Middle frontal gyrus (tissue), 1 donor: ENCODE measurements at regions not wholly inside any gene's neighbourhood (a gene's known extent, or its start where the extent isn't known, plus 50 kb on each side); places are given as distances from the start of the nearest gene placed in this dataset.

Source experiments
- DNase-seq: peaks from one replicate; pipeline ENCODE4 v3.0.0-alpha.2; 2015; ENCODE audit warnings: low spot score; ENCODE audit errors: extremely low spot score

- DNase-seq: no peak
These were observed 120.7 kb upstream of the C14orf180 start for GRCh38 chr14:104458845-104459244.

DNA sequence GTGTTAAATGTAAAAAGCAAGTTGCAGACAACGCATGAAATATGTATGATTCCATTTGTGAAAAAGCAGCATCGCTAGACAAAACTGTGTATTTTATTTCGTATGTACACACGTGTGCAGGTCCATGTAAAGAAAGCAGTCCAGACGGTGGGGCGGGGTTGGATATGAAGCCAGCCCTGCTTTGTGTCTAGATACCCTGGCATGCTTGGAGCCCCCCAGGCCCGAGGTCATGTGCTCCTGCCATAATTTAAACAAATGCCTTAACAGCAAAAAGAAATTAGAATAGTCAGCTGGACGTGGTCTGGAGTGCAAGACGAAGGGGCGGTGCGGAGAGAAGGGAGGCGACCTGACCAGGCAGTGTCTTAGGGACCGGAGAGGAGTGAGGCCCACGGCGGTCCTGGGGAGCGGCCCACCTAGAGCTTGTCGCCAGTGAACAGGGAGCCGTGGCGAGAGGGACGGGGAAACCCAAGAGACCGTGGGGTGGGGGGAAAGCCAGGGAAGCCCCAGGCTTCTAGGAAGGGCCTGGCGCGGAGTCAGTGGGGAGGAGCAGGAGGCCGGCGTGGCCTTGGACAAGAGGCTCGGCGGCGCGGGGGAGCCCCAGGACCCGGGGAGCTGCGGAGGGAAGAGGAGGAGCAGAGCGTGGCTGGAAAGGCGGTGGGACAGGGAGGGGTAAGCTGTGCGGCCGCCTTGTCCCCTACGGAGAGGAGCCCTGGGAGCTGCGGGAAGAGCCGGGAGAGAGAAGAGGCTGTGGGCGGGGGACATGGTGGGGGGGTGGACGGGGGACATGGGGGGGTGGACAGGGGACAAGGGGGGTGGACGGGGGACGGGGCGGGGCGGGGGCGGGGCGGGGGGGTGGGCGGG is 118.5 kb upstream of the C14orf180 start:
- DNase-seq: no peak

- no peak for DNase-seq
These were observed 117.7 kb upstream of the C14orf180 start for GRCh38 chr14:104461676-104462449.

DNA sequence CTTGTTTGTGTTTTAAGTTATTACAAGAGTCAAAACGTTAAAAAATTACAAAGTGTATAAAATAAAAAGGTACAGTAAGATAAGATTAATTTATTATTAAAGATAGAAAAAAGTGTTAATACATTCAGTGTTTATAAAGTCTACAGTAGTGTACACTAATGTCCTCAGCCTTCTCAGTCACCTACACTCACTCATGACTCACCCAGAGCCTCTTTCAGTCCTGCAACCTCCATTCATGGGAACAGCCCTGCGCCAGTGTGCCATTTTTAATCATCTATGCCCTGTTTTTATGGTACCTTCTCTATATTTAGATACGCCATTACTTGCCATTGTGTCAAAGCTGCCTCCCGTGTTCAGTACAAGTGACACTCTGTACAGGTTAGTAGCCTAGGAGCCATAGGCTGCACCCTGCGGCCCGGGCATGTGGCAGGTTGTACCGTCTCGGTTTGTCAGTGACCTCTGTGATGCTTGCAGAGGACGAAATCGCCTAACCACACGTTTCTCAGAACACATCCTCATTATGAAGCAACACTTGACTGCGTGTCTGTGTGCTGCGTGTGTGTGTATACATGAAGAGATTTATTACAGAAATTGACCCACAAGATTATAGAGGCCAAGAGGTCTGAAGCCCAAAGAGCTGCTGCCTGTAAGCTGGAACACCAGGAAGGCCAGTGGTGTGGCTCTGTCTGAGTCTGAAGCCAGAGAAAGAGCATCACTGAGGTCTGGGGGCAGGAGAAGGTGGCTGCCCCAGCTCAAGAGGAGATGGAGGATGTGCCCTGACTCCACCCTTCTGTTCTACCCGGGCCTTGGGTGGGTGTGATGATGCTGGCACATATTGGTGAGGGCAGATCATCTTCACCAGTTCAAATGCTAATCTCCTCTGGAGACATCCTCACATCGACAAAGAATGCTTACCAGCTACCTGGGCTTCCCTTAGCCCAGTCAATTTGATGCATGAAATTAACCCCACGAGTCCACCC is 116.6 kb upstream of the C14orf180 start:
- DNase-seq: no peak

- no peak for DNase-seq
These were observed 114.7 kb upstream of the C14orf180 start for GRCh38 chr14:104464907-104465306.

GRCh38 chr14:104465482-104466390 is 113.8 kb upstream of the C14orf180 start:
- no peak for DNase-seq

DNA sequence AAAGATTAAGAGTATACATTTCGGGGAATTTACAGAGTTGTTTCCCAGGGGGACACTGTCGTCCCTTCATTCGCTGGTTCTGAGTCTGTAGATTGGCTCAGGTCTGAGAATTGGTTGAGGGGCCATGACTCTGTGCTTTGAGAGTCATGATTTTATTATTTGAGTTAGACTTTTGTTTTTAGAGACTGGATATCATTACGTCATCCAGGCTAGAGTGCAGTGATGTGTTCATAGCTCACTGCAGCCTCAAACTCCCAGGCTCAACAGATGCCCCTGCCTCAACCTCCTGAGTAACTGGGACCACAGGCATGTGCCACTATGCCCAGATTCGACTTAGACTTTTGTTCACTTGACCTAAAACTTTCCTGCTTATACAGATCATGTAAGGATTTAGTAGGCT is 112.3 kb upstream of the C14orf180 start:
- no peak for DNase-seq

DNA sequence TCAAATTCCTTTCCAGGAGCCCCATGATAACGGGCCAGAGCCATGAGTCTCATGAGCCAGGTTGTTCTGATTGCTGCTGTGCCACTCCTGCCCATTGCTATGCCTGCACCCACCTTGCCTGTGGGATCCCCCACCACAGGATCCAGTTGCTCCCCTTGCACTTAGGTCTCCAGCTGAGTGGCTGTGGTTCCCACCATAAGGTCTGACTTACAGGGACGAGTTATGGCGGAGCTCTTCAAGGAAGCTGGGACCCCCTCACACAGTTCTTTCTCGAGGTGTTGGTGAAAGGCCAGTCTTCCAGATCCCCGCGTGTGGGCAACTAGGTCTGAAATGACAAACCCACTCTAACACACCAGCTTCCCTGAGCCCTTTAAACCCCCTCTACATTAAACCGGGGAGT is 111.9 kb upstream of the C14orf180 start:
- no peak for DNase-seq

DNA sequence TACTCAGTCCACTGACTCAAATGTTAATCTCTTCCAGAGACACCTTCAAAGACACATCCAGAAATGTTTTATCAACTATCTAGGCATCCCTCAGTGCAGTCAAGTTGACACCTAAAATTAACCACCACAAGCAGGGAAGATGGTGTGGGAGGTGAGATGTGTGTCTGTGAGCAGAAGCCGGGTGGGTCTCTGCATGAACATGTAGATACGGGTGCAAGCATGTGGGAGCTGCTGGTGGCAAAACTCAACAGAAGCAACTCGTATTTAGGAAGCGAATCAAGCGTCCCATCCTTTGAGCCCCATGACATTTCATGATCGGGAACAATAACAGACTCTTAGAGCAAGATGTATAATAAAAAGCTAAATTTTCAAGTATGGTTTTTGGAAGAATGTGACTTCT is 110.0 kb upstream of the C14orf180 start:
- DNase-seq: no peak

DNA sequence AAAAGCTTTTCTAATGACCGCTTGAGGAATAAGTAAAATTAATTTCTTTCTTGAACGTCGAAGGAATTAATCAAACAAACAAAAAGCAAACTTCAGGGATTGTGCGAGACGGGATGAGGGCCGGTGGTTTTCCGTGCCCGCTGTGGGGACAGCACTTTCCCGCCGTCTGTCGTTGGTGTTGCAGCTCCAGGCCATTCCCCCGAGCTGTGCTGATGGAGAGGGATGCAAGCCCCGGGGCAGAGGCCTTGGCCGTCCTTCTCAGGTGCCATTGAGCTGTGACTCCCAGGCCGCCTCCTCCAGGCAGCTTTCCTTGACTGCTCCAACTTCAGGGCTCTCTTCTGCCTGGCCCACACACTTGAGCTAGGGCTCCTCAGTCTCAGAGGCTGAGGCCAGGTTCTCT is 109.0 kb upstream of the C14orf180 start:
- DNase-seq: no peak

- no peak for DNase-seq
These were observed 108.5 kb upstream of the C14orf180 start for GRCh38 chr14:104471114-104471513.

DNA sequence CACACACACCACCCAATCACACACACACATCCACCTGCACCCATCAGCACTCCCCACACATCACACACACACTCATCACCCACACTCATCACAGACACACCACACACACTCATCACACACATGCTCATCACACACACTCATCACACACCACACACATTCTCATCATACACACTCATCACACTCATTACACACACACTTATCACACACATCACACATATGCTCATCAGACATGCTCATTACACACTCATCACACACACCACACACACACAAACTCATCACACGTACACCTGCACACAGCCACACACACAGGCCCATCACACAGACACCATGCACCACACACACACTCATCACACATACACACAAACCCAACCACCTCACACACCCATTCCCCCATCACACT is 107.5 kb upstream of the C14orf180 start:
- no peak for DNase-seq

GRCh38 chr14:104472536-104473243 is 106.9 kb upstream of the C14orf180 start:
- no peak for DNase-seq

DNA sequence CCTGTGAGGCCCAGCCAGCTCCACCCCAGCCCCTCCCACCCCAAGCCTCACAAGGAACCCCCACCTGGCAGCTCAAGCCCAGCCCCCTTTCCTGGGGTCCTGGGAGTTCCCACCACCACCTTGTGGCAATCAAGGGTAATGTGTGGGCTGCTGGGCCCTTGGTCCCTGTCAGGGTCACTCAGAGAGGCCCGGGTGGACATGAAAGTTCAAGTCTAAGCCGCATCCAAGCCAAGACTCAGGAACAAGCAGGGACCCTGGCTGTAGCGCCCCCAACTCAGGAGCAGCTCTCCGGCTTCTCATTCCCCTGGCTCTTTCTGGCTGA is 106.4 kb upstream of the C14orf180 start:
- DNase-seq: no peak

GRCh38 chr14:104473649-104474494 is 105.7 kb upstream of the C14orf180 start:
- DNase-seq: no peak

DNA sequence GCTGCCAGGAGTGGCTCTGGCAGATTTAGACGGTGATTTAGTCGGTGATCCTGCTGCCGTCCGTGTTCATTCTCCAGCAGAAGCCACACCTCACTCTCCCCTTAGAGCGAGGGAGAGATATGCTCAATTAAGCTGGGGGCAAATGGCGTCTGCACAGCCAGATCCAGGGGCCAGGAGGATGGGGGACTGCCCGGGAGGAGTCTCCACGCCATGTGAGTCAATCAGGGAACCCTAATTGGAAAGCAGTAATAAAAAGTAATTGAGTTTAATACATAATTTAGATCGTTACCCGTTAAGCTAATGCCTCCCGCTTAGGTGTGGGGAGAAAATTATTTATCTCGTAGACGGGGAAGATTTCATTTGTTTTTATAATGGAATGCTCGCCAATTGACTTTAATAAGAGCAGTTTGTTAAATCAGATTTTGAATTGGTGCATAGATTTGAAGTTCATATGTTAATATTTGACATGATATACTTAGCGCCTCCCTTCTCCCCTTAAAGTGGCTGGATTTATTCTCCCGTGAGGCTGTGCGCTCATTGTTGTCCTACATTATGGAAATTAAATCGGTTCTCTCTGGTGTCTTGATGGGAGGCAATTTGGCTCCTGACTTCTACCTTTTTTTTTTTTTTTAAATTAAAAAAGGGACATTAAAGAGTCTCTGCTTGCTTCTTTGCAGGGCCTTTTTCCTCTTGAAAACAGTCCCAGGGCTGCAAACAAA is 104.9 kb upstream of the C14orf180 start:
- no peak for DNase-seq

DNA sequence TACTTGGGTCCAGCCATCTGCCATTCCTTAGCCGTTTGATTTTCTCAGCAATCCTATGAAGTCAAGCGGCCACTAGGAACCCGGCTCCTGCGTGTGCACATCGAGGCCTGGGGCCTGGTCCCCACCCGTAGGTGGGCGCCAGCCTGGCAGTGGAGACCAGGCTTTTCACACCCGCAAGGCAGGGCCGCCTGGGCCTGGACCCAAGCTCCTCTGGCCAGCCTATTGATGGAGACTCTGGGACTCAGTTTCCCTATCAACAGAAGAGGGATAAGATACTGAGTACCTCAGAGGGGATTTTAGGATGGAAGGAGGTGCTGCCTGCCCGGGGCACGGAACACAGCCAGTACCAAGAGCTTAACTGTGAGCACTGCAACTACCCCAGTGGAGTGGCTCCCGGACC is 104.3 kb upstream of the C14orf180 start:
- DNase-seq: no peak

DNA sequence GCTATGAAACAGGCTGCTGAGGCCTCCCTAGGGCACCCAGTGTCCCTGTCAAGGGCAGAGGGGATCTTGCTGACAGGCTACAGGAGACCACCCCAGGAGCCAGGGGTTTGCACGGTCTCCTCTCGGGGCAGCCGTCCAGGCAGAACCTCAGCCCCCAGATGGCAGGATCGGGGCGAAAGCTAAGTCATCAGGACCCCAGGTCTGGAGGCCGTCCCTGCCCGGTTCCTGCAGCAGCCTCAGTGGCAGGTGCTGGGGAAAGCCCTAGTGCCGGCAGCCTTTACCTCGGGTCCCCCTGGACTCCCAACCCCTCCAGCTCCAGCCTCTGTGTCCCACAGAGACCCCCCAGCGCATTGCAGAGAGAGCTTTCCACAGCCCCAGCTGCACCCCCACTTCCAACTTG is 103.8 kb upstream of the C14orf180 start:
- DNase-seq: no peak
